ES-I3 (cell line): ENCODE measurements at regions not wholly inside any gene's neighbourhood (a gene's known extent, or its start where the extent isn't known, plus 50 kb on each side); places are given as distances from the start of the nearest gene placed in this dataset.

Source experiments
- H3K36me3 ChIP-seq: 2 replicates; pipeline ENCODE4 v1.6.1; 2013; ENCODE audit warnings: mild to moderate bottlenecking, low read length, control low read depth, moderate library complexity; ENCODE audit not compliant: insufficient read depth
- H3K4me1 ChIP-seq: 2 replicates; pipeline ENCODE4 v1.6.1; 2013; ENCODE audit warnings: mild to moderate bottlenecking, control low read depth, low read length; ENCODE audit not compliant: insufficient read depth
- H3K9ac ChIP-seq: 2 replicates; pipeline ENCODE4 v1.6.1; 2013; ENCODE audit warnings: low read depth, mild to moderate bottlenecking, low read length, moderate library complexity
- H3K9me3 ChIP-seq: 2 replicates; pipeline ENCODE4 v1.6.1; 2013; ENCODE audit warnings: mild to moderate bottlenecking, low read length, moderate library complexity; ENCODE audit not compliant: control insufficient read depth, insufficient read depth

GRCh38 chr10:107614939-107615685 is 450.6 kb upstream of the SORCS1 start:
- no peaks in the 10 kb centered on the region for H3K4me1 ChIP-seq
- no peak overlapping the region for H3K9ac ChIP-seq
- H3K9me3 ChIP-seq, result no peaks in the 10 kb centered on the region
- H3K36me3 ChIP-seq, result no peaks in the 10 kb centered on the region

DNA sequence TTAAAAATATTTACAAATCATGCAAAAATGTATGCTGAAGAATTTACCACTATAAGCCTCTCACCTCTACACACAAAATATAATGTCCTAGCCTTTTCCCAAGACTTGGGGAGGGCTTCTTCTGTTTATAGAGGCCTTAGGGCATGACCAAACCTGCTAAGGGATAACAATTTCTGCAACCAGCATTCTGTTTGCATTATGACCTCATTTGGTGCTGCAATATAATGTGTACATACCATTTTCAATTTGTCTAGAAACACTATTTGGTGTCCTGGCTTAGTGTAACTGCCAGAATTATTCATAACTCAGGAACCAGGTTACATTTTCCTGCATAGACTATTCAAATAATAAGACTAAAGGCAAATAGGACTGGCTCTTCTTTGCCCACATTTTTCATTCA is 446.6 kb upstream of the SORCS1 start:
- no peaks in the 10 kb centered on the region for H3K9me3 ChIP-seq
- H3K9ac ChIP-seq, result no peak overlapping the region
- H3K4me1 ChIP-seq, result no peaks in the 10 kb centered on the region
- no peaks in the 10 kb centered on the region for H3K36me3 ChIP-seq

- Histone ChIP-seq H3K9me3 (peaks cover 10% of the 10 kb centered on the region; the same call in 1 of the 2 replicates), H3K4me1 (no peaks in the 10 kb centered on the region), H3K9ac (no peak overlapping the region), H3K36me3 (no peaks in the 10 kb centered on the region)
Observed at GRCh38 chr10:107589081-107589480, 424.6 kb upstream of the SORCS1 start.

DNA sequence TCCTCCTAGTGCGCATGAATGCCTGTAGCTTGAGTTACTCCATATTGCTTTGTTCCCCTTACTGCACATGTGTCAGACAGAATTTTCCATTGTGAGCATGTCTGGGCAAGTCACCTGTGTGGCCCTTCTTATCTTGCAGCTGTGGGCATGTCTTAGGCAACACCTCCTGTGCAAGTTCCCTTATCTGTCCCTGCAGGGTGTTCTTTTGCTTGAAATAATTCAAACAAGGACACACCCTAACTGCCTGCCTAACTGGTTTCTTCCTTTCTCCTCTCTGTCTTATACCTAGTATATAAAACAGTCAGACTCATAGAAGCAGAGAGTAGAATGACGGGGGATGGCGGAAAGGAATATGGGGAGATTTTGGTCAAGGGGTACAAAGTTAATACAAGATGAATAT is 421.1 kb upstream of the SORCS1 start:
- Histone ChIP-seq H3K36me3 (no peaks in the 10 kb centered on the region), H3K9me3 (peaks cover 10% of the 10 kb centered on the region; the same call in 1 of the 2 replicates), H3K9ac (no peak overlapping the region), H3K4me1 (no peaks in the 10 kb centered on the region)

DNA sequence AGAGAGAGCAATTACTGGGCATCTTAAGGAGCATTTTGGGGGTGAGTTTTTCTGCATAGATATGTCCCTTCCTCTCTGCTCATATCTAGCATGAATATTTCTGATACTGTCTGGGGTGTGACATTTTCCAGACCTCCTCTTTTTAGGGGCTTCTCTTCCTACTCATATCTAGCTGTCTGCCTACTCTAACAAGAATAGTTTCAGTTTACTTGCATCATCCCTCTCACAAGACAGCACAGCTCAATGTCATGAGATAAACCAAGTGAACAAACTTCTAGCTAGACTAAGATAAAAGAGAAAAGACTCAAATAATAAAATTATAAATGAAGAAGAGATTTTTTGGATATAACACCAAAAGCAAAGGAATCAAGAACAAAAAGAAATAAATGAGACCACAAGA is 419.5 kb upstream of the SORCS1 start:
- H3K4me1 ChIP-seq, result no peaks in the 10 kb centered on the region
- H3K9ac ChIP-seq, result no peak overlapping the region
- H3K9me3 ChIP-seq, result peaks cover 10% of the 10 kb centered on the region; the same call in 1 of the 2 replicates
- H3K36me3 ChIP-seq, result no peaks in the 10 kb centered on the region

DNA sequence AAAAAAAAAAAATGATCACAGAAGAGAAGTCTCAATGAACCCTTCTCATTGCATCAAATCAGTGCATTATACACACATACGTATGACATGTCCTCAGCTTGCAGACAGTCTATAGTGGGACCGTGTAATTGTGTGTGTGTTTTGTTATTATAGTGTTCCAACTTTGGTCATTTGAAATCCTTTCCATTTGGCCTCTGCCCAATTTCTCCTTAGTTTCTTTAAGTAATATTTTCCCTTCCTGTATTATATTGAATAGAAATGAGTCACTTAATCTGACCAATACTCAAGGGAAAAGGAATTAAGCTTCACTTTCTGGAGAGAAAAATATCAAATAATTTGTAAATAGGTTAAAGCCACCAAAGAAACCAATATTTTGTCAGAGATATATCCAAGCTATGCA is 415.5 kb upstream of the SORCS1 start:
- no peaks in the 10 kb centered on the region for H3K4me1 ChIP-seq

DNA sequence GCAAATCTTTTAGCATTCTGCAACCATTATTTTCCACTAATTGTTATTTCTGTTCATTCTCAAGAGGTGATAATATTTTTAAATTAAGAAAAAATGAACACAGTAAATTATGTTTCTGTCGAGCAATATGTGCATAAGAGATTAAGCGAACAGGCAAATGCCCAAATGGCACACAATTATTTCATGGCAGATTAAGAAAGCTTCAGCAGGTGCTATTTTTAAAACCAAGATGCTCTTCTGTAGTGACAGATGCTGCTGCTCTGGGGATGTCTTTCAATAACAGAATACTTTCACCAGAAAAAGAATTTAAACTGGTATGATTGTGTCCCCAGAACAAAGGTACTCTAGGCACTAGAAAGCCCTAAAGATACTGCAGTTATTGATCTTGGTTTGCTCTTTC is 412.7 kb upstream of the SORCS1 start:
- Histone ChIP-seq H3K9me3 (no peaks in the 10 kb centered on the region), H3K36me3 (no peaks in the 10 kb centered on the region), H3K9ac (no peak overlapping the region), H3K4me1 (no peaks in the 10 kb centered on the region)

More for the DNA sequence above, 415.5 kb upstream of the SORCS1 start:
- Histone ChIP-seq H3K9ac (no peak overlapping the region), H3K9me3 (peaks cover 3% of the 10 kb centered on the region; the same call in 1 of the 2 replicates), H3K36me3 (no peaks in the 10 kb centered on the region)

DNA sequence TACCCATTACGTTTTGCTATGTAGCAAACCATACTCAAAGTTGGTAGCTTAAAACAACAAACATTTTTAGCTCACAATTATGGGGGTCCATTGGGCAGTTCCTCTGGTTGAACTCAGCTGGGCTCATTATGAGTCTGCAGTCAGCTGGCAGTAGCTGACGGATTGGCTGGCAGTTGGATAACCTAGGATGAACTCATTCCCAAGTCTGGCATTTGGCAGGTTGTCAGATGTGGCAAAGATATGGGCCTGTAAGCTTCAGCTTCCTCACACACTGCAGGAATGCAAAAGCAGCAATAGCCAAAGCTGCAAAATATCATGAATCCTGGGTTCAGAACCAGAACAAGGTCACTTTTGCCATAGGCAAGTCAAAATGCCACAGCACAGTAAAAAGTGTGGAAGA is 412.2 kb upstream of the SORCS1 start:
- no peaks in the 10 kb centered on the region for H3K4me1 ChIP-seq
- H3K9ac ChIP-seq, result no peak overlapping the region
- H3K9me3 ChIP-seq, result no peaks in the 10 kb centered on the region
- no peaks in the 10 kb centered on the region for H3K36me3 ChIP-seq

GRCh38 chr10:107565014-107565413 is 400.5 kb upstream of the SORCS1 start:
- Histone ChIP-seq H3K9me3 (peaks cover 4% of the 10 kb centered on the region; the same call in 1 of the 2 replicates), H3K9ac (no peak overlapping the region), H3K4me1 (no peaks in the 10 kb centered on the region), H3K36me3 (no peaks in the 10 kb centered on the region)

GRCh38 chr10:107561136-107561650 is 396.7 kb upstream of the SORCS1 start:
- H3K9ac ChIP-seq, result no peak overlapping the region
- H3K4me1 ChIP-seq, result no peaks in the 10 kb centered on the region
- H3K36me3 ChIP-seq, result no peaks in the 10 kb centered on the region
- H3K9me3 ChIP-seq, result peaks cover 4% of the 10 kb centered on the region; the same call in 1 of the 2 replicates

- Histone ChIP-seq H3K36me3 (no peaks in the 10 kb centered on the region), H3K9me3 (no peaks in the 10 kb centered on the region), H3K4me1 (no peaks in the 10 kb centered on the region), H3K9ac (no peak overlapping the region)
Observed at GRCh38 chr10:107557916-107558315, 393.4 kb upstream of the SORCS1 start.

DNA sequence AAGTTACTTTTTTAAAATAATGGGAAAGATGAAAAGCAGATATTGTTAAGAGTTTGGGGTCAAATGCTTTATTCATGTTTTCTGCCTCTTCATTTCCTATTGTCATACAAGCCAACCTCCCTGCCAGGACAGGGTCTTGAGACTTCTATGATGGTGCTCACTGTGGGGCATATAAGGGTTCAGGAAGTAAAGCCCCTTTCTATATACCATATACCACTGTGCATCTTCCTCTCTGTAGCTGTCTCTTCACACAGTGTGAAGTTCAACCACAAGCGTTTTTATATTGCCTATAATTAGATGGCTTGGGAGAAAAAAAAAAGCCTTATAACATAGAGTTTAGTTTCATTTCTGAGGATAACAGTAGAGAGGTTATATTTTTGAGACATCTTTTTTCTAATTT is 389.8 kb upstream of the SORCS1 start:
- H3K36me3 ChIP-seq, result no peaks in the 10 kb centered on the region
- H3K9ac ChIP-seq, result no peak overlapping the region
- no peaks in the 10 kb centered on the region for H3K4me1 ChIP-seq
- no peaks in the 10 kb centered on the region for H3K9me3 ChIP-seq

GRCh38 chr10:107553470-107553869 is 389.0 kb upstream of the SORCS1 start:
- Histone ChIP-seq H3K9me3 (no peaks in the 10 kb centered on the region), H3K36me3 (no peaks in the 10 kb centered on the region), H3K9ac (no peak overlapping the region), H3K4me1 (peaks cover 4% of the 10 kb centered on the region; the same call in 1 of the 2 replicates)

DNA sequence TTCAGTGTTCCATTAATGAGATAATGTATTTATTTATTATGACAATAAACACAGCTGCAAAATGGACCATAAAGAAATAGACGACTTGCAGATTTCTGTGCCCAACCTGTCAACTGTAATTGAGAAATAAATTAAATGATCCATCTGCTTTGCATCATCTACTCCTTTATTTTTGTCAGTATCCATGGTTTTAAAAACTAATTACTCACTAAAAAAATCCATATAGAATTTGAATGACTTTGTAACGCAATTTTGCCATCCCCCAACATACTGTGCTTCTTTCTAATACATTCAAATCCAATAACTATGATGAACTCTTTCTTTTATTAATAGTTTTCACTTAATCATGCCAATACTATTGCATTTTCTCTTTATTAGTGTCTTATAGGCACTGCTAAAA is 388.5 kb upstream of the SORCS1 start:
- H3K4me1 ChIP-seq, result peaks cover 8% of the 10 kb centered on the region; the same call in 1 of the 2 replicates
- no peak overlapping the region for H3K9ac ChIP-seq
- H3K9me3 ChIP-seq, result no peaks in the 10 kb centered on the region
- H3K36me3 ChIP-seq, result no peaks in the 10 kb centered on the region

GRCh38 chr10:107548301-107548700 is 383.8 kb upstream of the SORCS1 start:
- H3K9ac ChIP-seq, result no peak overlapping the region
- peaks cover 14% of the 10 kb centered on the region; the same call in 1 of the 2 replicates for H3K4me1 ChIP-seq
- H3K36me3 ChIP-seq, result no peaks in the 10 kb centered on the region
- no peaks in the 10 kb centered on the region for H3K9me3 ChIP-seq
